Ovary (tissue), 3 donors: ENCODE measurements at regions not wholly inside any gene's neighbourhood (a gene's known extent, or its start where the extent isn't known, plus 50 kb on each side); places are given as distances from the start of the nearest gene placed in this dataset.

Source experiments
- CTCF ChIP-seq, 3 donors: fragments of 450-650 bp in 2 of 3; fragments of 200-600 bp in 1 of 3; IDR thresholded peaks; one replicate each; pipeline versions ENCODE4 v1.5.1 to v1.8.0; 2016 to 2022; ENCODE audit warnings: antibody characterized with exemption in 3 of 3, mild to moderate bottlenecking in 1 of 3
- EP300 ChIP-seq: sonication (generic); formaldehyde crosslinking; IDR thresholded peaks from one replicate; pipeline ENCODE4 v1.6.1; 2017; ENCODE audit warnings: antibody characterized with exemption
- POLR2A ChIP-seq: fragments of 450-650 bp; IDR thresholded peaks from one replicate; pipeline ENCODE4 v1.6.1; 2017; ENCODE audit warnings: antibody characterized with exemption, mild to moderate bottlenecking, moderate library complexity
- donor health status: DM: no; HTN: no; CAD: no.

GRCh38 chr12:75900781-75901254, 130.8 kb downstream of the PHLDA1 start:
- no peak for TF ChIP-seq CTCF (IDR thresholded peaks at IDR 0.05)
- TF ChIP-seq EP300 = no peak
- TF ChIP-seq POLR2A = no peak
